ENCODE measurements at regions not wholly inside any gene's neighbourhood (a gene's known extent, or its start where the extent isn't known, plus 50 kb on each side); places are given as distances from the start of the nearest gene placed in this dataset.

DNA sequence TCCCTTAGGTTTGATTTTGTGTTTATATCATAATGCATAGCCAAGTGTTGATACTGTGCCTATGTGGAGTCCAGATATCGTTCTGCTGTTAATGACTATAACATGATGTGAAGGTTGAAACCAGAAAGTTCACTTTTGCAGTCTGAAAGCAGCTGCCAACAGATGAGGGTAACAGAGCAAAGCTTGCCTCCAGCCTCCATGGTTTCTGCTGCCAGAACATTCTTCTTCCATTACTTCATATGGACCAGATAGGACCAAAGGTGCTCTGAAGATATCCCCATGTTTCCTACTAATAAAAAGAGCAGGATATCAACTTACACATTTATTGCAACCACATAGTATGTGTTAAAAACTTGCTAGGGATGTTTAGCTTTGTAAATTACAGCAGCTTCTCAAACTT lies 394.1 kb downstream of the SPRY1 start:
- H3K27ac ChIP-seq, result no peak overlapping the region
- no peak for DNase-seq
- H3K9me3 ChIP-seq (ENCODE audit: severe bottlenecking), result no peaks in the 10 kb centered on the region
- TF ChIP-seq, protein P1, sequence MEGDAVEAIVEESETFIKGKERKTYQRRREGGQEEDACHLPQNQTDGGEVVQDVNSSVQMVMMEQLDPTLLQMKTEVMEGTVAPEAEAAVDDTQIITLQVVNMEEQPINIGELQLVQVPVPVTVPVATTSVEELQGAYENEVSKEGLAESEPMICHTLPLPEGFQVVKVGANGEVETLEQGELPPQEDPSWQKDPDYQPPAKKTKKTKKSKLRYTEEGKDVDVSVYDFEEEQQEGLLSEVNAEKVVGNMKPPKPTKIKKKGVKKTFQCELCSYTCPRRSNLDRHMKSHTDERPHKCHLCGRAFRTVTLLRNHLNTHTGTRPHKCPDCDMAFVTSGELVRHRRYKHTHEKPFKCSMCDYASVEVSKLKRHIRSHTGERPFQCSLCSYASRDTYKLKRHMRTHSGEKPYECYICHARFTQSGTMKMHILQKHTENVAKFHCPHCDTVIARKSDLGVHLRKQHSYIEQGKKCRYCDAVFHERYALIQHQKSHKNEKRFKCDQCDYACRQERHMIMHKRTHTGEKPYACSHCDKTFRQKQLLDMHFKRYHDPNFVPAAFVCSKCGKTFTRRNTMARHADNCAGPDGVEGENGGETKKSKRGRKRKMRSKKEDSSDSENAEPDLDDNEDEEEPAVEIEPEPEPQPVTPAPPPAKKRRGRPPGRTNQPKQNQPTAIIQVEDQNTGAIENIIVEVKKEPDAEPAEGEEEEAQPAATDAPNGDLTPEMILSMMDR (IDR thresholded peaks at IDR 0.05; ENCODE audit: low read depth, low read length), result no peak
- H3K27me3 ChIP-seq (ENCODE audit: insufficient read depth, low read depth, severe bottlenecking), result no peaks in the 10 kb centered on the region
- H3K36me3 ChIP-seq, result no peaks in the 10 kb centered on the region
- H3K4me3 ChIP-seq (ENCODE audit: low read depth, low read length), result no peak overlapping the region

DNA sequence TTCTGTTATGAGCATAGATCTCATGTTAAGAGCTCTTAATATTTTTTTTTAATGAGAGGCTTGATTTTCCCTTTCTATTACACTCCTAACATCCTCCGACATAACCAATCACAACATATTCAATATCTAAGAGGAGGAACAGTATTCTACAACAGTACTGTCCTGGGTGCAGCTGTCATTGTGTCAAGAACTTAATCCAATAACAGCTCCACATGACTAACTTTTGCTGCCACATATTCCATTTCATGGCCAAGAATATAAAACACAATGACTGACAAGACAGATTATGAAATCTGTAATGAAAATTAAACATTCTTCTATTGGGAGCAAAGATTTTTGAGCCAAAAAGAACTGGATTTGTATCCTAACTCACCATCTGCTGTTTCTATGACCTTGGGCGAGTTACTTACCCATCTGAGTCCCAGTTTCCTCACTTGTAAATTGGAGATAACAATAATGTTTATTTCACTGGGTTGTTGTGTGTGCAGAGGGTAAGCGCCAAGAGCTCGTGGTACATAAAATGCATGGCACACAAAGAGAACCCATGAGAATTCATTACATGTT lies 405.6 kb downstream of the SPRY1 start:
- Histone ChIP-seq H3K27ac (no peak overlapping the region), H3K36me3 (no peaks in the 10 kb centered on the region), H3K9me3 (ENCODE audit: severe bottlenecking) (peaks cover 2% of the 10 kb centered on the region), H3K4me3 (ENCODE audit: low read depth, low read length) (no peak overlapping the region), H3K27me3 (ENCODE audit: insufficient read depth, low read depth, severe bottlenecking) (no peaks in the 10 kb centered on the region)
- TF ChIP-seq, protein P1 (IDR thresholded peaks at IDR 0.05; ENCODE audit: low read depth, low read length), result no peak
- DNase-seq, result no peak

DNA sequence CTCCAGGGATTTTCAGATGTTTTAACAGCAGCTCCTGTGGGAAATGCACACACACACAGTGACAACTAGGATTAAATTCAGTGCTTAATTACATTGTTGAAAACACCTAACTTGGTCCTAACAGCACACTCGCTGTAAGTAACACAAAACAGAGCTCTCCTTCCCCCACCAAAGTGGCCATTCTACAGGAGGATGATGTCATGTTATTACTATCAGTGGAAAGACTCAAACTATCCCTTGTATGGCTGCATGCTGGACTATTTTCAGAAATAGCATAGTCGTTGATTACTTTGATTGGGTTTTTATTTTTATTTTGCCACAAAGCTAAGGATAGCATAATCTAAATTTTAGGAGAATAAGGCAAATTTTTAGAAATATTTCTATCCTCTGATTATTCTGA lies 406.3 kb downstream of the SPRY1 start:
- H3K9me3 ChIP-seq (ENCODE audit: severe bottlenecking), result peaks cover 2% of the 10 kb centered on the region
- TF ChIP-seq, protein P1 (IDR thresholded peaks at IDR 0.05; ENCODE audit: low read depth, low read length), result no peak
- no peak overlapping the region for H3K27ac ChIP-seq
- no peaks in the 10 kb centered on the region for H3K27me3 ChIP-seq (ENCODE audit: insufficient read depth, low read depth, severe bottlenecking)
- H3K4me3 ChIP-seq (ENCODE audit: low read depth, low read length), result no peak overlapping the region
- no peaks in the 10 kb centered on the region for H3K36me3 ChIP-seq
- no peak for DNase-seq

DNA sequence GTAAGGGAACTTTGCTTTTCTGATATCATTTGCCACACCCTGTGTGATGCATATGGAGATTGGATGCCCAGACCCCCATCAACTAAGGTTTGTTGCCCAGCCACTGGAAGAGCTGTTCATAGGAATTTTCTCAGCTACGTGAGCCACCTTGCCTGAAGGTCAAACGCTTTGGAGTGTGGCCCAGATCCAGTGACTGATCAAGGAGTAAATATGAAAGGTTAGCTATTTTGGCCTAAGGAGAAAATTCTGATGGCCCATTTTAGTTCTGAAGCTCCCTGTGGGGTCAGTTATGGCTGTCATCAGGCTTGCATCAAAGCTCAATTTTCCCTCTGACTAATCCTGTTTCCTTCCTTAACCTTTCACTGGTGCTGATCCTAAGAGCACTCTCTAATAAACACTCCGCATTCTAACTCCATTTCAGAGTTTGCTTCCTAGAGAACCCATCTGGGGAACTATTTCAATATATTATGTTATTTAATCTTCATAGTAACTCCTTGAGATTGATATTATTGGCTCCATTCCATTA lies 407.7 kb downstream of the SPRY1 start:
- no peak for DNase-seq
- no peaks in the 10 kb centered on the region for H3K27me3 ChIP-seq (ENCODE audit: insufficient read depth, low read depth, severe bottlenecking)
- H3K4me3 ChIP-seq (ENCODE audit: low read depth, low read length), result no peak overlapping the region
- TF ChIP-seq, protein P1 (IDR thresholded peaks at IDR 0.05; ENCODE audit: low read depth, low read length), result no peak
- no peak overlapping the region for H3K27ac ChIP-seq
- H3K9me3 ChIP-seq (ENCODE audit: severe bottlenecking), result no peaks in the 10 kb centered on the region
- H3K36me3 ChIP-seq, result no peaks in the 10 kb centered on the region

DNA sequence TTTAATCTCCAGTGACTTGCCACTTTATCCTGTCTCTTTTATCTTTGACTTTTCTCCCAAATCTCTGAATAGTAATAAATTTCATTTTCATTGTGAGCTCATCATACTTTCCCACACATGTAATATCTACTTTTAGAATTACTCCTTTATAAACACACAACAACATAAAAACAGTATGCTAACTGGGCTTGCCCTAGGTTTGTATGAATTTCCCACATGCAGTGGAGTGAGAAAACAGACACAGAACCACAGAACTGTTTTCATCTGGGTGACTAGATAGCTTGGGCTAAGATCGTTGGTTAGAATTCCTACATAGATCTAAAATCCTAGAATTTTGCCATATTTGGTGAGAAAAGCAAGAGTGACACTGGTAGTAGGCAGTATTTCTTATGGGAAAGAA lies 409.5 kb downstream of the SPRY1 start:
- no peaks in the 10 kb centered on the region for H3K27me3 ChIP-seq (ENCODE audit: insufficient read depth, low read depth, severe bottlenecking)
- H3K4me3 ChIP-seq (ENCODE audit: low read depth, low read length), result no peak overlapping the region
- no peak overlapping the region for H3K27ac ChIP-seq
- TF ChIP-seq, protein P1 (IDR thresholded peaks at IDR 0.05; ENCODE audit: low read depth, low read length), result no peak
- H3K36me3 ChIP-seq, result no peaks in the 10 kb centered on the region
- no peak for DNase-seq
- no peaks in the 10 kb centered on the region for H3K9me3 ChIP-seq (ENCODE audit: severe bottlenecking)

DNA sequence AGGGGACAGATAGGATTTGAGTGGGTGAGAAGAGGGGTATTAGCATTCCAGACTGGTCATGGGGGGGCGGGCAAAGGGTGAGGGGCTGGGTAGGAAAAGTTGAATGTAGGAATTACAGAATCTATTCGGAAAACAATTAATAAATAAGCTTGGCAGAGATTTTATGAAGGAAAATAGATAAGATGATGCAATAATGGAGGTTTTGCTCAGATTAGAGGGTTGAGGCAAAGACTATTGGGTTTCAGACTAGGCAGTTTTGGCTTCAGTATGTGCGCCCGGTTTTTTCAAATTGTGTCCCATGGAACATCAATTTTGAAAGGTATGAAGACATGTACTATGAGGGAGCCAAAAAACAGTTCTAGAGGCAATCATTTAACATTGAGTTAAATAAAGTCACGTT lies 410.6 kb downstream of the SPRY1 start:
- Histone ChIP-seq H3K27ac (no peak overlapping the region), H3K27me3 (ENCODE audit: insufficient read depth, low read depth, severe bottlenecking) (no peaks in the 10 kb centered on the region), H3K4me3 (ENCODE audit: low read depth, low read length) (no peak overlapping the region), H3K9me3 (ENCODE audit: severe bottlenecking) (no peaks in the 10 kb centered on the region), H3K36me3 (no peaks in the 10 kb centered on the region)
- no peak for DNase-seq
- TF ChIP-seq, protein P1 (IDR thresholded peaks at IDR 0.05; ENCODE audit: low read depth, low read length), result no peak
